GM06990 (cell line): ENCODE measurements at regions not wholly inside any gene's neighbourhood (a gene's known extent, or its start where the extent isn't known, plus 50 kb on each side); places are given as distances from the start of the nearest gene placed in this dataset.

Source experiments
- DNase-seq: peaks from one replicate; pipeline ENCODE4 v3.0.0-alpha.2; 2011; ENCODE audit not compliant: insufficient read length; ENCODE audit errors: extremely low read depth
- H3K27me3 ChIP-seq: replicated peaks from 2 replicates; pipeline ENCODE4 v1.6.0; 2011; ENCODE audit warnings: low read length; ENCODE audit not compliant: control insufficient read depth, insufficient read depth
- H3K36me3 ChIP-seq: 2 replicates; pipeline ENCODE4 v1.5.1; 2011; ENCODE audit warnings: low read length; ENCODE audit not compliant: control insufficient read depth, insufficient read depth
- H3K4me3 ChIP-seq: replicated peaks from 2 replicates; pipeline ENCODE4 v1.5.1; 2011; ENCODE audit warnings: low read depth, mild to moderate bottlenecking, control low read depth, low read length
- CTCF ChIP-seq: IDR thresholded peaks from 2 replicates; pipeline ENCODE4 v1.5.1; 2011; ENCODE audit warnings: low read length, control low read depth, mild to moderate bottlenecking, inconsistent platforms; ENCODE audit not compliant: insufficient read depth, poor library complexity, severe bottlenecking

- no peaks in the 10 kb centered on the region for H3K27me3 ChIP-seq
- no peak for TF ChIP-seq CTCF
- no peak for DNase-seq
Observed at GRCh38 chr3:117129516-117129915, 419.9 kb downstream of the TUSC7 start.

GRCh38 chr3:117130222-117130621 is 420.6 kb downstream of the TUSC7 start:
- H3K27me3 ChIP-seq: no peaks in the 10 kb centered on the region

More at GRCh38 chr3:117129516-117129915, 419.9 kb downstream of the TUSC7 start:
- Histone ChIP-seq H3K4me3 (no peak overlapping the region), H3K36me3 (no peaks in the 10 kb centered on the region)

GRCh38 chr3:117131259-117131658 is 421.7 kb downstream of the TUSC7 start:
- no peak for DNase-seq
- no peaks in the 10 kb centered on the region for H3K36me3 ChIP-seq
- TF ChIP-seq CTCF: no peak
- no peak overlapping the region for H3K4me3 ChIP-seq
- H3K27me3 ChIP-seq: no peaks in the 10 kb centered on the region

More at GRCh38 chr3:117130222-117130621, 420.6 kb downstream of the TUSC7 start:
- DNase-seq: no peak
- no peak for TF ChIP-seq CTCF
- H3K36me3 ChIP-seq: no peaks in the 10 kb centered on the region
- no peak overlapping the region for H3K4me3 ChIP-seq

- no peak for TF ChIP-seq CTCF
- no peak for DNase-seq
- no peak overlapping the region for H3K4me3 ChIP-seq
Observed at GRCh38 chr3:117133066-117133465, 423.5 kb downstream of the TUSC7 start.

GRCh38 chr3:117135207-117135606 is 425.6 kb downstream of the TUSC7 start:
- TF ChIP-seq CTCF: no peak

More at GRCh38 chr3:117133066-117133465, 423.5 kb downstream of the TUSC7 start:
- Histone ChIP-seq H3K36me3 (no peaks in the 10 kb centered on the region), H3K27me3 (no peaks in the 10 kb centered on the region)

GRCh38 chr3:117136003-117136402 is 426.4 kb downstream of the TUSC7 start:
- no peak for TF ChIP-seq CTCF
- H3K27me3 ChIP-seq: no peaks in the 10 kb centered on the region

More at GRCh38 chr3:117135207-117135606, 425.6 kb downstream of the TUSC7 start:
- H3K36me3 ChIP-seq: no peaks in the 10 kb centered on the region
- H3K4me3 ChIP-seq: no peak overlapping the region
- DNase-seq: no peak
- H3K27me3 ChIP-seq: no peaks in the 10 kb centered on the region

More at GRCh38 chr3:117136003-117136402, 426.4 kb downstream of the TUSC7 start:
- DNase-seq: no peak
- H3K4me3 ChIP-seq: no peak overlapping the region
- no peaks in the 10 kb centered on the region for H3K36me3 ChIP-seq
